WTC11 (cell line): ENCODE measurements at regions not wholly inside any gene's neighbourhood (a gene's known extent, or its start where the extent isn't known, plus 50 kb on each side); places are given as distances from the start of the nearest gene placed in this dataset.

Experiments
- ATF1 ChIP-seq: sonication (generic); formaldehyde crosslinking; IDR thresholded peaks from 2 replicates; pipeline ENCODE4 v1.8.1; 2023; ENCODE audit warnings: mild to moderate bottlenecking, moderate library complexity, missing genetic modification reagents
- ESRRA ChIP-seq: sonication (generic); formaldehyde crosslinking; IDR thresholded peaks from 2 replicates; pipeline ENCODE4 v1.8.1; 2022; ENCODE audit warnings: mild to moderate bottlenecking, missing genetic modification reagents, borderline replicate concordance
- MYBL2 ChIP-seq: sonication (generic); formaldehyde crosslinking; IDR thresholded peaks from 2 replicates; pipeline ENCODE4 v1.8.1; 2023; ENCODE audit warnings: mild to moderate bottlenecking, moderate library complexity, missing genetic modification reagents
- NR1H2 ChIP-seq: sonication (generic); formaldehyde crosslinking; IDR thresholded peaks from 2 replicates; pipeline ENCODE4 v1.9.0; 2021; ENCODE audit warnings: mild to moderate bottlenecking, moderate library complexity, missing genetic modification reagents
- NR2C2 ChIP-seq: sonication (generic); formaldehyde crosslinking; IDR thresholded peaks from 2 replicates; pipeline ENCODE4 v1.8.0; 2022; ENCODE audit warnings: mild to moderate bottlenecking, missing genetic modification reagents
- TEAD4 ChIP-seq: sonication (generic); formaldehyde crosslinking; IDR thresholded peaks from 2 replicates; pipeline ENCODE4 v1.8.0; 2022; ENCODE audit warnings: mild to moderate bottlenecking, missing genetic modification reagents
- TF ChIP-seq, protein P1 (sequence below): fragments of 200-600 bp; IDR thresholded peaks from 2 replicates; pipeline ENCODE4 v1.8.0; 2022; ENCODE audit warnings: antibody characterized with exemption
- TF ChIP-seq, protein P2 (sequence below): sonication (generic); formaldehyde crosslinking; IDR thresholded peaks from 2 replicates; pipeline ENCODE4 v1.8.0; 2022; ENCODE audit warnings: missing genetic modification reagents

DNA sequence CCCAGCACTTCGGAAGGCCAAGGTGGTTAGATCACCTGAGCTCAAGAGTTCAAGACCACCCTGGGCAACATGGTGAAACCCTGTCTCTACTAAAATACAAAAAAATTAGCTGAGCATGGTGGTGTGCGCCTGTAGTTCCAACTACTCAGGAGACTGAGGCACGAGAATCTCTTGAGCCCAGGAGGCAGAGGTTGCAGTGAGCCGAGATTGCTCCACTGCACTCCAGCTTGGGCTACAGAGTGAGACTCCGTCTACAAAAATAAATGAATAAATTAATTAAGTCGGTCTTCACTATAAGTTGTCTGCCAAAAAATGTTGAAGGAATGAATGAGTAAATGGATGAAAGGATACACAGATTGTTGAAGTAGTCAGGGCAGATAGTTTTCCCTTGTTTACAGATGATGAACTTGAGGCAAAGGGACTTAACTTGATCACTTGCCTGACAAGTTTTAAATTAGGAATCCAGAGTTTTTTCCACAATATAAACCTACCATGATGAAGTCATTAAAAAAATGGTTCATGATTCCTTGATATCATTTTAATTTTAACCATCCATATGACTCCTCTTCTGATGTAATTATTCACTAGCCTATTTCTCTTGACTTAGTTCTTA, 130.8 kb downstream of the TLR5 start:
- TF ChIP-seq, protein P1, sequence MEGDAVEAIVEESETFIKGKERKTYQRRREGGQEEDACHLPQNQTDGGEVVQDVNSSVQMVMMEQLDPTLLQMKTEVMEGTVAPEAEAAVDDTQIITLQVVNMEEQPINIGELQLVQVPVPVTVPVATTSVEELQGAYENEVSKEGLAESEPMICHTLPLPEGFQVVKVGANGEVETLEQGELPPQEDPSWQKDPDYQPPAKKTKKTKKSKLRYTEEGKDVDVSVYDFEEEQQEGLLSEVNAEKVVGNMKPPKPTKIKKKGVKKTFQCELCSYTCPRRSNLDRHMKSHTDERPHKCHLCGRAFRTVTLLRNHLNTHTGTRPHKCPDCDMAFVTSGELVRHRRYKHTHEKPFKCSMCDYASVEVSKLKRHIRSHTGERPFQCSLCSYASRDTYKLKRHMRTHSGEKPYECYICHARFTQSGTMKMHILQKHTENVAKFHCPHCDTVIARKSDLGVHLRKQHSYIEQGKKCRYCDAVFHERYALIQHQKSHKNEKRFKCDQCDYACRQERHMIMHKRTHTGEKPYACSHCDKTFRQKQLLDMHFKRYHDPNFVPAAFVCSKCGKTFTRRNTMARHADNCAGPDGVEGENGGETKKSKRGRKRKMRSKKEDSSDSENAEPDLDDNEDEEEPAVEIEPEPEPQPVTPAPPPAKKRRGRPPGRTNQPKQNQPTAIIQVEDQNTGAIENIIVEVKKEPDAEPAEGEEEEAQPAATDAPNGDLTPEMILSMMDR = no peak
- TF ChIP-seq NR2C2 (CRISPR knock-in tag) = no peak
- no peak for TF ChIP-seq ESRRA (CRISPR knock-in tag)
- TF ChIP-seq, protein P2, sequence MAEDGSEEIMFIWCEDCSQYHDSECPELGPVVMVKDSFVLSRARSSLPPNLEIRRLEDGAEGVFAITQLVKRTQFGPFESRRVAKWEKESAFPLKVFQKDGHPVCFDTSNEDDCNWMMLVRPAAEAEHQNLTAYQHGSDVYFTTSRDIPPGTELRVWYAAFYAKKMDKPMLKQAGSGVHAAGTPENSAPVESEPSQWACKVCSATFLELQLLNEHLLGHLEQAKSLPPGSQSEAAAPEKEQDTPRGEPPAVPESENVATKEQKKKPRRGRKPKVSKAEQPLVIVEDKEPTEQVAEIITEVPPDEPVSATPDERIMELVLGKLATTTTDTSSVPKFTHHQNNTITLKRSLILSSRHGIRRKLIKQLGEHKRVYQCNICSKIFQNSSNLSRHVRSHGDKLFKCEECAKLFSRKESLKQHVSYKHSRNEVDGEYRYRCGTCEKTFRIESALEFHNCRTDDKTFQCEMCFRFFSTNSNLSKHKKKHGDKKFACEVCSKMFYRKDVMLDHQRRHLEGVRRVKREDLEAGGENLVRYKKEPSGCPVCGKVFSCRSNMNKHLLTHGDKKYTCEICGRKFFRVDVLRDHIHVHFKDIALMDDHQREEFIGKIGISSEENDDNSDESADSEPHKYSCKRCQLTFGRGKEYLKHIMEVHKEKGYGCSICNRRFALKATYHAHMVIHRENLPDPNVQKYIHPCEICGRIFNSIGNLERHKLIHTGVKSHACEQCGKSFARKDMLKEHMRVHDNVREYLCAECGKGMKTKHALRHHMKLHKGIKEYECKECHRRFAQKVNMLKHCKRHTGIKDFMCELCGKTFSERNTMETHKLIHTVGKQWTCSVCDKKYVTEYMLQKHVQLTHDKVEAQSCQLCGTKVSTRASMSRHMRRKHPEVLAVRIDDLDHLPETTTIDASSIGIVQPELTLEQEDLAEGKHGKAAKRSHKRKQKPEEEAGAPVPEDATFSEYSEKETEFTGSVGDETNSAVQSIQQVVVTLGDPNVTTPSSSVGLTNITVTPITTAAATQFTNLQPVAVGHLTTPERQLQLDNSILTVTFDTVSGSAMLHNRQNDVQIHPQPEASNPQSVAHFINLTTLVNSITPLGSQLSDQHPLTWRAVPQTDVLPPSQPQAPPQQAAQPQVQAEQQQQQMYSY (CRISPR knock-in tag) = no peak
- no peak for TF ChIP-seq ATF1 (CRISPR knock-in tag)
- no peak for TF ChIP-seq NR1H2
- TF ChIP-seq TEAD4 (CRISPR knock-in tag) = no peak
- TF ChIP-seq MYBL2 = no peak
